ENCODE measurements at regions not wholly inside any gene's neighbourhood (a gene's known extent, or its start where the extent isn't known, plus 50 kb on each side); places are given as distances from the start of the nearest gene placed in this dataset.

GRCh38 chr1:71153826-71154225, 73.0 kb upstream of the ZRANB2 start:
- TF ChIP-seq, protein P1, sequence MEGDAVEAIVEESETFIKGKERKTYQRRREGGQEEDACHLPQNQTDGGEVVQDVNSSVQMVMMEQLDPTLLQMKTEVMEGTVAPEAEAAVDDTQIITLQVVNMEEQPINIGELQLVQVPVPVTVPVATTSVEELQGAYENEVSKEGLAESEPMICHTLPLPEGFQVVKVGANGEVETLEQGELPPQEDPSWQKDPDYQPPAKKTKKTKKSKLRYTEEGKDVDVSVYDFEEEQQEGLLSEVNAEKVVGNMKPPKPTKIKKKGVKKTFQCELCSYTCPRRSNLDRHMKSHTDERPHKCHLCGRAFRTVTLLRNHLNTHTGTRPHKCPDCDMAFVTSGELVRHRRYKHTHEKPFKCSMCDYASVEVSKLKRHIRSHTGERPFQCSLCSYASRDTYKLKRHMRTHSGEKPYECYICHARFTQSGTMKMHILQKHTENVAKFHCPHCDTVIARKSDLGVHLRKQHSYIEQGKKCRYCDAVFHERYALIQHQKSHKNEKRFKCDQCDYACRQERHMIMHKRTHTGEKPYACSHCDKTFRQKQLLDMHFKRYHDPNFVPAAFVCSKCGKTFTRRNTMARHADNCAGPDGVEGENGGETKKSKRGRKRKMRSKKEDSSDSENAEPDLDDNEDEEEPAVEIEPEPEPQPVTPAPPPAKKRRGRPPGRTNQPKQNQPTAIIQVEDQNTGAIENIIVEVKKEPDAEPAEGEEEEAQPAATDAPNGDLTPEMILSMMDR (conservative IDR thresholded peaks at IDR 0.05; ENCODE audit: low read depth, low read length): no peak
- no peak for TF ChIP-seq EZH2 (IDR thresholded peaks at IDR 0.05; ENCODE audit: low read length, unreplicated experiment)
- no peak for TF ChIP-seq EZH2phosphoT487 (IDR thresholded peaks at IDR 0.05; ENCODE audit: borderline replicate concordance, low read length)

All from PC-3 (cell line).